Testis (tissue), 2 donors: ENCODE measurements at regions not wholly inside any gene's neighbourhood (a gene's known extent, or its start where the extent isn't known, plus 50 kb on each side); places are given as distances from the start of the nearest gene placed in this dataset.

Source experiments
- DNase-seq: peaks from one replicate; pipeline ENCODE4 v3.0.0-alpha.2; 2019
- H3K27ac ChIP-seq, 2 donors: fragments of 200-600 bp; sonication (generic); one replicate each; pipeline ENCODE4 v1.5.1; 2019
- H3K27me3 ChIP-seq: fragments of 200-600 bp; sonication (generic); one replicate; pipeline ENCODE4 v1.5.1; 2019
- H3K36me3 ChIP-seq: fragments of 200-600 bp; sonication (generic); one replicate; pipeline ENCODE4 v1.5.1; 2017; ENCODE audit warnings: low read depth; ENCODE audit errors: missing control alignments
- H3K4me1 ChIP-seq: fragments of 200-600 bp; sonication (generic); one replicate; pipeline ENCODE4 v1.5.1; 2019
- H3K4me3 ChIP-seq, 2 donors: fragments of 200-600 bp; sonication (generic); one replicate each; pipeline ENCODE4 v1.5.1; 2017 to 2019
- H3K9me3 ChIP-seq: fragments of 200-600 bp; sonication (generic); one replicate; pipeline ENCODE4 v1.5.1; 2017
- CTCF ChIP-seq, 3 experiments: fragments of 450-650 bp in 2 of 3; fragments of 200-600 bp in 1 of 3; sonication (generic) in 1 of 3; IDR thresholded peaks; one replicate each; pipeline ENCODE4 v1.5.1; 2016 to 2019; ENCODE audit warnings: antibody characterized with exemption in 3 of 3, mild to moderate bottlenecking in 2 of 3, moderate library complexity in 1 of 3
- POLR2A ChIP-seq: fragments of 450-650 bp; IDR thresholded peaks from one replicate; pipeline ENCODE4 v1.6.1; 2017; ENCODE audit warnings: antibody characterized with exemption, mild to moderate bottlenecking, moderate library complexity
- WGBS, 2 donors: methylation state at CpG; one replicate each; pipeline ENCODE4 v1.1.5; 2018; 5-methylcytosine and 5-hydroxymethylcytosine counted together
- intact Hi-C: fragments of 100-400 bp; cut with DNase I; formaldehyde crosslinking; loops from one replicate; pipeline ENCODE4 v1.15.1; 2023; ENCODE audit warnings: low total_unique reads

- no peak overlapping the region for H3K4me3 ChIP-seq
- no peaks in the 10 kb centered on the region for H3K4me1 ChIP-seq
- intact Hi-C loops = no loop called here
- TF ChIP-seq CTCF (IDR thresholded peaks at IDR 0.05) = no peak
- H3K27me3 ChIP-seq = no peaks in the 10 kb centered on the region
- no peak for DNase-seq
- H3K9me3 ChIP-seq = no peaks in the 10 kb centered on the region
- H3K36me3 ChIP-seq = no peaks in the 10 kb centered on the region
- 95 to 97% methylated on average over 2 of the region's 2 CpGs for WGBS, 2 donors
- no peak overlapping the region for H3K27ac ChIP-seq
These were observed 125.1 kb downstream of the PRRX1 start for GRCh38 chr1:170789063-170789462.

- intact Hi-C loops = no loop called here
- no peaks in the 10 kb centered on the region for H3K4me1 ChIP-seq
- no peak for TF ChIP-seq POLR2A
- TF ChIP-seq CTCF (IDR thresholded peaks at IDR 0.05) = no peak
- H3K27me3 ChIP-seq = no peaks in the 10 kb centered on the region
- no peak for DNase-seq
- WGBS, 2 donors = 19 to 44% methylated on average over 2 of the region's 2 CpGs
- H3K4me3 ChIP-seq = no peak overlapping the region
- peak overlapping the region in 1 of 2 donors; percentile 26 for H3K27ac ChIP-seq
- H3K36me3 ChIP-seq = no peaks in the 10 kb centered on the region
- no peaks in the 10 kb centered on the region for H3K9me3 ChIP-seq
These were observed 126.2 kb downstream of the PRRX1 start for GRCh38 chr1:170790175-170790574.

GRCh38 chr1:170790651-170791071, 126.7 kb downstream of the PRRX1 start:
- DNase-seq = no peak
- 40 to 49% methylated on average over 3 of the region's 3 CpGs for WGBS, 2 donors
- intact Hi-C loops = no loop called here
- Histone ChIP-seq H3K36me3 (no peaks in the 10 kb centered on the region), H3K27ac (peak overlapping the region in 1 of 2 donors; percentile 26), H3K27me3 (no peaks in the 10 kb centered on the region), H3K4me1 (no peaks in the 10 kb centered on the region), H3K4me3 (no peak overlapping the region), H3K9me3 (no peaks in the 10 kb centered on the region)
- no peak for TF ChIP-seq CTCF (IDR thresholded peaks at IDR 0.05)
- TF ChIP-seq POLR2A = no peak

GRCh38 chr1:170791941-170792340, 128.0 kb downstream of the PRRX1 start:
- intact Hi-C loops = no loop called here
- no peak overlapping the region for H3K4me3 ChIP-seq
- no peaks in the 10 kb centered on the region for H3K27me3 ChIP-seq
- H3K27ac ChIP-seq = no peak overlapping the region
- H3K4me1 ChIP-seq = no peaks in the 10 kb centered on the region
- WGBS, 2 donors = 75 to 79% methylated on average over 5 of the region's 5 CpGs
- no peak for DNase-seq
- H3K9me3 ChIP-seq = no peaks in the 10 kb centered on the region
- no peak for TF ChIP-seq POLR2A
- TF ChIP-seq CTCF (IDR thresholded peaks at IDR 0.05) = no peak
- H3K36me3 ChIP-seq = no peaks in the 10 kb centered on the region

- DNase-seq = no peak
- Histone ChIP-seq H3K36me3 (no peaks in the 10 kb centered on the region), H3K9me3 (no peaks in the 10 kb centered on the region), H3K4me1 (no peaks in the 10 kb centered on the region), H3K27me3 (no peaks in the 10 kb centered on the region), H3K27ac (no peak overlapping the region), H3K4me3 (no peak overlapping the region)
- intact Hi-C loops = no loop called here
- TF ChIP-seq POLR2A = no peak
- no peak for TF ChIP-seq CTCF (IDR thresholded peaks at IDR 0.05)
These were observed 135.1 kb upstream of the MROH9 start for GRCh38 chr1:170800265-170800664.
